ENCODE measurements at regions not wholly inside any gene's neighbourhood (a gene's known extent, or its start where the extent isn't known, plus 50 kb on each side); places are given as distances from the start of the nearest gene placed in this dataset.
"Not testable (repeated sequence)": the region's sequence is repeated elsewhere in the genome, so short reads cannot be mapped to it uniquely, and the experiment has no call there.

DNA sequence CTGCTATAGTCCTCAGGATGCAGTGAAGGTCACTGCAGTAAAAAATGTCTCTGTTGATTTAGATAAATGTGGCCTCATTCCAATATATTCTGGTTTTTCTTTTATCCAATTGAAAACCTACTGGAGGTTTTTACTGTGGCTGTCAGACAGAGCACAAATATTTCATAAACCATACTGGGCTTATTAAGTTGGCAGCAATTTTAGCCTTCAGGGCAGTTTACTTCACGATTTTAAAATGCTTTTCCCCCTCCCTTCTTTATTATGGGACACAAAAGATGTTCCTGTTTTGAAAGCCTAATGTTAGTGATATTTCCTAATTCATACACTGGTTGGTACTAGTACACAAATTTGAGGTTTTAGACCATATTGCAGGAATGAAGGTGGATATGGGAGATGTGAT lies 939.4 kb downstream of the C4orf33 start:
- Mint-ChIP-seq H3K4me1 (no peaks in the 10 kb centered on the region), H3K27ac (no peak overlapping the region), H3K4me3 (no peak overlapping the region), H3K36me3 (no peaks in the 10 kb centered on the region), H3K9me3 (no peaks in the 10 kb centered on the region), H3K27me3 (no peaks in the 10 kb centered on the region)
- DNase-seq: no peak

DNA sequence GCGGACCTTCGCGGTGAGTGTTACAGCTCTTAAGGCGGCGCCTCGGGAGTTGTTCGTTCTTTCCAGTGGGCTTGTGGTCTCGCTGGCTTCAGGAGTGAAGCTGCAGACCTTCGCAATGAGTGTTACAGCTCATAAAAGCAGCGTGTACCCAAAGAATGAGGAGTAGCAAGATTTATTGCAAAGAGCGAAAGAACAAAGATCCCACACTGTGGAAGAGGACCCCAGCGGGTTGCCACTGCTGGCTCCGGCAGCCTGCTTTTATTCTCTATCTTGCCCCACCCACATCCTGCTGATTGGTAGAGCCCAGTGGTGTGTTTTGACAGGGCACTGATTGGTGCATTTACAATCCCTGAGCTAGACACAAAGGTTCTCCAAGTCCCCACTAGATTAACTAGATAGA lies 941.9 kb downstream of the C4orf33 start:
- not testable (repeated sequence) for H3K36me3 Mint-ChIP-seq, H3K4me1 Mint-ChIP-seq, DNase-seq, H3K4me3 Mint-ChIP-seq, H3K9me3 Mint-ChIP-seq, H3K27me3 Mint-ChIP-seq, H3K27ac Mint-ChIP-seq

DNA sequence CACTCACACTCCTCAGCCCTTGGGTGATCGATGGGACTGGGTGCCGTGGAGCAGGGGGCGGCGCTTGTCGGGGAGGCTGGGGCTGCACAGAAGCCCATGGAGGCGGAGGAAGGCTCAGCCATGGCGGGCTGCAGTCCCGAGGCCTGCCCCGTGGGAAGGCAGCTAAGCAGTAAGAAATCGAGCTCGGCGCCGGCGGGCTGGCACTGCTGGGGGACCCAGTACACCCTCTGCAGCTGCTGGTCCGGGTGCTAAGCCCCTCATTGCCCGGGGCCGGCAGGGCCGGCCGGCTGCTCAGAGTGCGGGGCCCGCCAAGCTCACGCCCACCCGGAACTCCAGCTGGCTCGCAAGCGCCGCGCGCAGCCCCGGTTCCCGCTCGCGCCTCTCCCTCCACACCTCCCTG lies 942.6 kb downstream of the C4orf33 start:
- H3K27me3 Mint-ChIP-seq, H3K27ac Mint-ChIP-seq, H3K4me3 Mint-ChIP-seq, H3K4me1 Mint-ChIP-seq, DNase-seq, H3K9me3 Mint-ChIP-seq, H3K36me3 Mint-ChIP-seq: not testable (repeated sequence)

DNA sequence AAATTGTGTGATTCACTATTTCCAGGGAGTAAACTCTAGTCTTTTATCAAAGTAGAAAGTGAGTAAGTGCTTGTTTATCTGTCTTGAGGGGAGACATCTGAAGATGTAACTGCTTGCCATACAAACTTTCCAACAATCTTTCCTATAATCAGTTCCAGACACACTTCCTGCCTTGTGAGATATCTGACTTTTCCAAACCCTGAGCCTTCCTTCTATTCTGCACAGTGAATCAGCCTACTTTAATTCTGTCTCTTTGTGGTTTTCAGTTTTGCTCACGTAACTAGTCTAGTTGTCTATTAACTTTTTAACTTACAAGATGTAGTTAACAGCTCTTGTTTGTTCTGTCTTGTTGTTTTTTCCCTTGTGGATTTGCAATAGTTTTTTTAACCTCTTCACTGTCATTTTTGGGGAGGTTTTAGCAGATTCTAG lies 947.8 kb downstream of the C4orf33 start:
- H3K9me3 Mint-ChIP-seq: peaks cover under 1% of the 10 kb centered on the region
- H3K27me3 Mint-ChIP-seq: no peaks in the 10 kb centered on the region
- no peaks in the 10 kb centered on the region for H3K4me1 Mint-ChIP-seq

DNA sequence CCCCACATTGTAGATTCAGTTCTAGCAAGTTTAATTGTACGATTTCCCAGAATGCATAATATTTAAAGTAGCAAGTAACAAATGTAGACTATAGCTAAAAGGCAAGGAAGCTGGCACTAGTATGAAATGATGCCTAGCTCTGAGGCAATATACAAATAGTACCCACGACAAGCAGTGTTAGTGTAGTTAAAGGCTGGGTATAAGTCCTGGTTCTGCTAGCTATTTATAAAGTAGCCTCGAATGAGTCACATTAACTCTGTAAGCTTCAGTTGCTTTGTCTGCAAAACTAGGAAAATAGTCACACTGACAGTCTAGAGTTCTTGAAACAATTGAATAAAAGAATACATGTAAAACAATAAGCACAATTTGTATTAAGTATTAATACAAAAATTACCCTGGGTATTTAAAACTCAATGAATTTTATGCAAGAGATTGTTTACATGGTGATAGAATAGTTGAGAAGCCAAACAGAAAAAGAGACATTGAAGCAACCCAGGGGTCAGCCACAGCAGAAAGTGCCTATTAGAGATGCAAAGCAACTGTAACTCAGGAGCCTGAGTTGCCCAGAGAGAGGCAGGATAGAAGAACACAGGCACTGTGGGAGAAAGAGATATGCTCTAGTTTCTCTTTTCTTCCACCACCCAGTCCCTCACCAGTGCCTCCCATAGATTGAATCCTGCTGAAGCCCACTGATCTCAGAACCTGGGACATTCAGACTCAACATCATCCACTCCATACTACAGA lies 949.0 kb downstream of the C4orf33 start:
- no peaks in the 10 kb centered on the region for H3K27me3 Mint-ChIP-seq
- H3K9me3 Mint-ChIP-seq: peaks cover 1% of the 10 kb centered on the region
- H3K4me3 Mint-ChIP-seq: no peak overlapping the region
- no peaks in the 10 kb centered on the region for H3K4me1 Mint-ChIP-seq
- H3K36me3 Mint-ChIP-seq: no peaks in the 10 kb centered on the region
- H3K27ac Mint-ChIP-seq: no peak overlapping the region
- DNase-seq: no peak

More for the DNA sequence above, 947.8 kb downstream of the C4orf33 start:
- Mint-ChIP-seq H3K27ac (no peak overlapping the region), H3K4me3 (no peak overlapping the region), H3K36me3 (no peaks in the 10 kb centered on the region)
- no peak for DNase-seq

DNA sequence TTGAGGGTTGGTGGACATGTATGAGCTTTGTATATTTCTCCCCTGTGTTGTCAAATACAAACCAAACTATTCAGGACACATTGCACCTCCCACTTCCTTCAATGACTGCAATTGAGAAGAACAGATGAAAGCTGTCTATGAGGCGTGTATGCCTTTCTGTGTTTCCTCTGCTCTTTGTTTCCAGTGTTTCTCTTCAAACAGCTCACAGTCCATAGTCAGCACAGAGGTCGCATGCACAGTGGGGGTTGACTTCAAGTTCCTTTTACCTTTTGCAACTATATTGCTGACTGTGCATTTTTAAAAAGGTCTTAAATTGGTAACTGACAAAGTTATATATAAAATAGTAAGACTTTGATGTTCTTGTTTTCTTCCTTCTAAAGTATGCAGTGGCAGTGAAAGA lies 957.8 kb downstream of the C4orf33 start:
- Mint-ChIP-seq H3K4me3 (no peak overlapping the region), H3K4me1 (no peaks in the 10 kb centered on the region), H3K27me3 (peaks cover 3% of the 10 kb centered on the region), H3K36me3 (no peaks in the 10 kb centered on the region), H3K27ac (no peak overlapping the region), H3K9me3 (peaks cover 3% of the 10 kb centered on the region)
- DNase-seq: no peak

DNA sequence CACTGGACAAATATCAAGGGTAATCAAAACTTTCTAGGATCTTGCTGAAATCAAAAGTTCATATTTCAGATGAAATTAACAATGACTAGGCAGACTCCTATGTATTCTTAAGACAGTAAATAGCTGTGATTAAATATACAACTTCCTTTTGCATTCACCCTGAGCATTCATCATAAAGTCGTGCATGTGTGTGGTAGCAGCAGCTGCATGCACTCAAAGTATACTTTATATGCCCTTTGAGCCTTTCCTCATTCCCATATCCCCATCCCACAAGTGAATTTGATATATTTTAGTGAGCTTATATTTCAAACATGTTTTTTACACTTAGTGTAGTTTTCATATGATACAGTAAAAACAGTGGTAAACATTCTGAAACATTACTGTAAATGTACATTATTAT lies 959.0 kb downstream of the C4orf33 start:
- no peak for DNase-seq
- H3K4me3 Mint-ChIP-seq: no peak overlapping the region
- H3K27me3 Mint-ChIP-seq: peaks cover 3% of the 10 kb centered on the region
- no peaks in the 10 kb centered on the region for H3K36me3 Mint-ChIP-seq
- no peak overlapping the region for H3K27ac Mint-ChIP-seq
- H3K9me3 Mint-ChIP-seq: peaks cover 2% of the 10 kb centered on the region
- no peaks in the 10 kb centered on the region for H3K4me1 Mint-ChIP-seq

DNA sequence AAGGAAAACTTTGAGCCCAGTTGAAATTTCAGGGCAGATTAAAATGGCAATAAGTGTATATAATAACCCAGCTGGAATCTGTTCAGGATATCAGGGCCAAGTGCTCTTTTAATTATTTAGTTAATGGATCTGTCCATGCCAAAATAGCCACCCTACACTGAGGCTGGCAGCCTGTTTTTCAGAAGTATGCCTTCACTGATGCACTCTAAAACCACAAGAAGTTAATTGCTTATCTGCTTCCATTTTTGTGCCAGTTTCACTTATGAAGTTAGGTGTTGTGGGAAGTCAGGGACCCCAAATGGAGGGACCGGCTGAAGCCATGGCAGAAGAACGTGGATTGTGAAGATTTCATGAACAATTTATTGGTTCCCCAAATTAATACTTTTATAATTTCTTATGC lies 960.3 kb downstream of the C4orf33 start:
- Mint-ChIP-seq H3K4me3 (no peak overlapping the region), H3K27ac (no peak overlapping the region), H3K9me3 (peaks cover 2% of the 10 kb centered on the region), H3K36me3 (no peaks in the 10 kb centered on the region), H3K4me1 (no peaks in the 10 kb centered on the region), H3K27me3 (peaks cover 3% of the 10 kb centered on the region)
- no peak for DNase-seq

DNA sequence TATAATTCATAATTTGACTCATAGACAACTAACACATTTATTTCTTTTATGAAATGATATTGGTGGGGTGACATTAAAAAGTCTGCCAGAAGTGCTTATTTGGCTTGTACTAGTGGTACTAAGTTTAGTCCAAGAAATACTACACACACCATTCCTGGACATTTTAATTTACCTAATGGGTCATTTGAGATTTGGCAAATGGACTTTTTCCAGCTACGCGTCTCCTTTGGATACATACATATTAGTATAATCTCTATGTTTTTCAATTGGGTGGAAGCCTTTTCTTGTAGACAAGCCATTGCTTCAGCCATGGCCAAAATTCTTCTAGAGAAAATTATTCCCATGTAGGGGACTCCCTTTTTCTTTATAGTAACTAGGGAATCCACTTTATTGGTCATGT lies 968.5 kb downstream of the C4orf33 start:
- H3K36me3 Mint-ChIP-seq: no peaks in the 10 kb centered on the region
- H3K27ac Mint-ChIP-seq: no peak overlapping the region
- H3K4me3 Mint-ChIP-seq: no peak overlapping the region
- no peaks in the 10 kb centered on the region for H3K27me3 Mint-ChIP-seq
- H3K4me1 Mint-ChIP-seq: no peaks in the 10 kb centered on the region
- no peak for DNase-seq
- H3K9me3 Mint-ChIP-seq: no peaks in the 10 kb centered on the region

DNA sequence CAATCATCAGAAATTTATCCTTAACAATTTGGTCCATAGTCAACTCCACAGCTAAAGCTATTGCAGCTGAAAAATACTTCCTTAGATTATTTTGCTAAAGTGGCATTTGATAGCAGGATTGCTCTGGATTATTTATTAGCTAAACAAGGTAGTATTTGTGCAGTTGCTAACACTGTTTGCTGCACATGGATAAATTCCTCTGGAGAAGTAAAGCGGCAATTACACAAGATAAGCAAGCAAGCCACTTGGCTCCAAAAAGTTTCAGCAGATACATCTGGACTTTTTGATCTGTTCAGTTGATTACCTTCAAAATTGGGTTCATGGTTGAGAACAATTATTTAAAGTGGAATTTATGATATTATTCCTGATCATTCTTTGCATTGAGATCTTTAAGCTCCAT lies 971.5 kb downstream of the C4orf33 start:
- Mint-ChIP-seq H3K4me3 (no peak overlapping the region), H3K27me3 (no peaks in the 10 kb centered on the region), H3K4me1 (no peaks in the 10 kb centered on the region), H3K9me3 (no peaks in the 10 kb centered on the region), H3K27ac (no peak overlapping the region), H3K36me3 (no peaks in the 10 kb centered on the region)
- no peak for DNase-seq

DNA sequence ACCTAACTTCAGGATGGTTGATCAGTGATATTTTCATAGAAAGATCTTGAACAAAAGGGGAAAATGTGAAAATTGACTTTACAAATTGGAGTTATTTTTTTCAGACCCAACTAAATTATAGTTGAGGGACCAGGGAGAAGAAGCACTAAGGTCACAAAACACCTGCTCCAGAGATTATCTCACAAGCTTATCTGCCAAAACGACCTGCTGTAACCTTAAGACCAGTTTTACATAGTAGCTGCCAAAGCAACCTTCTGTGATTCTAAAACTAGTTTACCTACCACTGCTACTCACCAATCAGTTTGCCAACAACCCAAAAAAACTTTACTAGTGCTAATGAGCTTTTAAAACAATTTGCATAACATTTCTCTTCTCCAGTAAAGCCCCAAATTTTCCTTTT lies 972.1 kb downstream of the C4orf33 start:
- H3K27me3 Mint-ChIP-seq: no peaks in the 10 kb centered on the region
- H3K36me3 Mint-ChIP-seq: no peaks in the 10 kb centered on the region
- DNase-seq: no peak
- no peaks in the 10 kb centered on the region for H3K9me3 Mint-ChIP-seq
- no peak overlapping the region for H3K4me3 Mint-ChIP-seq
- H3K27ac Mint-ChIP-seq: no peak overlapping the region
- H3K4me1 Mint-ChIP-seq: no peaks in the 10 kb centered on the region

DNA sequence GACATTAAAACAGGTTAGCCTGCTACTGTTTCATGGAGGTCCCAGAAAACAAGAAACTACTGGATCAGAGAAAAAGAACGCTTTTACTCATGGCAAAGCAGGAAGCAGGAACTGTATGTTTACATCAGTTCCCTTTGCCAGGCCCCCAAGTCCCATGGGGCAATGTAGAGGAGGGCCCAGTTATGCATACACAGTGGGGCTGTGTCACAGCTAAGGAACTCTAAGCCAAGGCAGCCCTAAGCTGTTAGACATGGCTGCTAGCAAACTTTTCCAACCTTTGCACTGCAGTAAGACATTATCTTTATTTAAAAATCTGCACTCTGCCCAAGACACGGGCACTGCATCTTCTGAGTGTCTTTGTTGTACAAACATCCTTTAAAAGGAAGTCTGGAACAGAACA lies 975.8 kb downstream of the C4orf33 start:
- Mint-ChIP-seq H3K9me3 (peaks cover 2% of the 10 kb centered on the region), H3K4me3 (no peak overlapping the region), H3K4me1 (no peaks in the 10 kb centered on the region), H3K27me3 (no peaks in the 10 kb centered on the region), H3K36me3 (no peaks in the 10 kb centered on the region), H3K27ac (no peak overlapping the region)
- DNase-seq: no peak

DNA sequence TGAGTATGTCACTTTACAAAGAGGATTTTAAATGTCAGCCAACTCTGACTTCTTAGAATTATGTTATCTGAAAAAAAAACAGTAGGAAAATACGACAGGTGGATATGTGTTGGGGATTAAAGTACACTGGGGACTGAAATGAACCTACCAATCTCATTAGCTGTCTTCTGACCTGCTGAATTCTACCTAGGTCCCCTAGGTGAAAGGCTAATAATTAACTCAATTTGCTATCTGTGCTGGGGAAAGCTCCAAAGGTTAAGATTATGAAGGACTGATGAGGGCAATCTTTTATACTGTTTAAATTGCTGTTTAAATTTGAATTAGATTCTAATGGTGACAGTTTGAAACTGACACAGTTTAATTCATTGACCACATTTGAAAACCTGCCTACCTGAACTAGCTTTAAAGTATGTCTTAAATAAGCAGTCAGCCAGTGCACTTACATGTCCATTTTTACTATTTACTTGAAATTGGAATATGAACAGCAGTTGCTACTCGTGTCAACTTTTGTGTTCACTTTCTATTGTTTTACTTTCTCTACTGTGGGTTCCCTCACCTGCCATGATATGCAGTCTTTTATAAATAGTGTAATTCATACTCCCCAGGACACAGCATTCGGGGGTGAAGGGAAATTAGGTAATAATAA lies 977.3 kb downstream of the C4orf33 start:
- Mint-ChIP-seq H3K36me3 (no peaks in the 10 kb centered on the region), H3K9me3 (peaks cover 2% of the 10 kb centered on the region), H3K27me3 (no peaks in the 10 kb centered on the region), H3K4me1 (no peaks in the 10 kb centered on the region), H3K4me3 (no peak overlapping the region), H3K27ac (no peak overlapping the region)
- no peak for DNase-seq

DNA sequence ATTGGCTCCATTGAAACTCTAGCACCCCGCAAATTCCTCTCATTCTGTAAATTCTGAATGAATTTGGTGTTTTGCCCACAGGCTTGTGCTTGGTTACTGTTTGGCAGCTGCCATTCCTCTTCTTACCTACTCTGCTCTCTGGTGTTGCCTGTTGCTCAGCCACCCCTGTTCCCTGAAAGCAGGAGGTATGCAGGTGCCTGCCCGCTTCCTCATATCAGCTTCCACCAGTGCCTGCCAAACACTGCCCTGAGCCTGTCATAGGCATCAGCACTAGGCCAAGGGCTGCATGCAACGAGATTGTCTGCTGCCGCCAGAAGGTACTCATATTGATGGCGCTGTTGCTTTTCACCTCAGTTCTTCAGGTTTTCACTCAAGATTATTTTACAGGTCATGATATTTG lies 978.1 kb downstream of the C4orf33 start:
- no peaks in the 10 kb centered on the region for H3K27me3 Mint-ChIP-seq
- H3K4me1 Mint-ChIP-seq: no peaks in the 10 kb centered on the region
- no peak overlapping the region for H3K27ac Mint-ChIP-seq
- DNase-seq: no peak
- no peaks in the 10 kb centered on the region for H3K36me3 Mint-ChIP-seq
- H3K4me3 Mint-ChIP-seq: no peak overlapping the region
- H3K9me3 Mint-ChIP-seq: peaks cover 2% of the 10 kb centered on the region

DNA sequence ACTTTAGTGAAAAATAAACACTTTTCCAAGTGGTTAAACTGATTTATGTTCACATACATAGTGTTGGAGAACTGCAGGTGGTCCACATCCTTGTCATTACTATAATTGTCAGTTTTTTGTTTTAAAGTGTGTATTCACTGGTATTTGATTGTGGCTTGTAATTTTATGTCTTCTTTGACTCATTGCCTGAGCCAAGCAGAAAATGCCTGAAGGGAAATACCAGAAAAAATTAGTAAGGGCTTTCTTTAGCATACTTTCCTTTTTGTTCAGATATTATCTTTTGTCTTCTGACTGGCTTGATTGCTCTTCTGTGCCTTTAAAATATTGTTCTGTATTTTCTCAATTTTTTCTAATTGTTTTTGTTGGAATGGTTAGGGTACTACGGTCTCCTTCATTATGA lies 981.3 kb downstream of the C4orf33 start:
- Mint-ChIP-seq H3K4me3 (no peak overlapping the region), H3K27ac (no peak overlapping the region), H3K27me3 (no peaks in the 10 kb centered on the region), H3K36me3 (no peaks in the 10 kb centered on the region), H3K4me1 (no peaks in the 10 kb centered on the region), H3K9me3 (peaks cover 2% of the 10 kb centered on the region)
- DNase-seq: no peak

DNA sequence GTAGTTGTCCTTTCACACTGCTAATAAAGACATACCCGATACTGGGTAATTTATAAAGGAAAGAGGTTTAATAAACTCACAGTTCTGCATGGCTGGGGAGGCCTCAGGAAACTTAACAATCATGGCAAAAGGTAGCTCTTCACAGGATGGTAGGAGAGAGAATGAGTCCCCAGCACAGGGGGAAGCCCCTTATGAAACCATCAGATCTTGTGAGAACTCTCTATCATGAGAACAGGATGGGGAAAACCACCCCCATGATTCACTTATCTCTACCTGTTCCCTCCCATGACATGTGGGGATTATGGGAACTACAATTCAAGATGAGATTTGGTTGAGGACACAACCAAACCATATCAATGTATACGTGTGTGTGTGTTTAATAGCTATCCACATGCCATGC lies 983.1 kb downstream of the C4orf33 start:
- H3K36me3 Mint-ChIP-seq, H3K4me1 Mint-ChIP-seq, H3K27ac Mint-ChIP-seq, DNase-seq, H3K27me3 Mint-ChIP-seq, H3K4me3 Mint-ChIP-seq, H3K9me3 Mint-ChIP-seq: not testable (repeated sequence)
